SH-SY5Y (cell line): ENCODE measurements at regions not wholly inside any gene's neighbourhood (a gene's known extent, or its start where the extent isn't known, plus 50 kb on each side); places are given as distances from the start of the nearest gene placed in this dataset.

Experiments
- GATA2 ChIP-seq: IDR thresholded peaks from 2 replicates; pipeline ENCODE4 v1.6.1; 2011; ENCODE audit warnings: mild to moderate bottlenecking, low read depth, low read length
- GATA3 ChIP-seq: IDR thresholded peaks from 2 replicates; pipeline ENCODE4 v1.6.1; 2011; ENCODE audit warnings: low read depth, mild to moderate bottlenecking, low read length, moderate library complexity

GRCh38 chr7:12831024-12831423 is 143.6 kb downstream of the ARL4A start:
- TF ChIP-seq GATA3: no peak
- no peak for TF ChIP-seq GATA2
